NB4 (cell line): ENCODE measurements at regions not wholly inside any gene's neighbourhood (a gene's known extent, or its start where the extent isn't known, plus 50 kb on each side); places are given as distances from the start of the nearest gene placed in this dataset.
"Not testable (repeated sequence)": the region's sequence is repeated elsewhere in the genome, so short reads cannot be mapped to it uniquely, and the experiment has no call there.

Source experiments
- DNase-seq: peaks from one replicate; pipeline ENCODE4 v3.0.0; 2010; ENCODE audit warnings: low read depth
- H3K4me3 ChIP-seq: one replicate; pipeline ENCODE4 v1.5.1; 2011; ENCODE audit warnings: mild to moderate bottlenecking, low read depth, low read length, moderate library complexity
- CTCF ChIP-seq: IDR thresholded peaks from one replicate; pipeline ENCODE4 v1.5.1; 2012; ENCODE audit warnings: low read depth, low read length
- MAX ChIP-seq: IDR thresholded peaks from 2 replicates; pipeline ENCODE4 v1.6.1; 2011; ENCODE audit warnings: low read depth, low read length
- MYC ChIP-seq: IDR thresholded peaks from 2 replicates; pipeline ENCODE4 v1.6.1; 2011; ENCODE audit warnings: low read depth, low read length
- POLR2A ChIP-seq: IDR thresholded peaks from 2 replicates; pipeline ENCODE4 v1.6.1; 2011; ENCODE audit warnings: mild to moderate bottlenecking; ENCODE audit not compliant: insufficient read length; ENCODE audit errors: extremely low read depth

GRCh38 chr4:8943367-8943766, 71.7 kb upstream of the HMX1 start:
- not testable (repeated sequence) for DNase-seq, H3K4me3 ChIP-seq

- DNase-seq, H3K4me3 ChIP-seq: not testable (repeated sequence)
These were observed 70.4 kb upstream of the HMX1 start for GRCh38 chr4:8942088-8942487.

- DNase-seq, H3K4me3 ChIP-seq: not testable (repeated sequence)
These were observed 69.8 kb upstream of the HMX1 start for GRCh38 chr4:8941492-8941805.

GRCh38 chr4:8940792-8941491, 69.3 kb upstream of the HMX1 start:
- no peak overlapping the region for H3K4me3 ChIP-seq
- DNase-seq, result no peak
- TF ChIP-seq CTCF, result peak; percentile 25
- TF ChIP-seq MAX, result no peak
- TF ChIP-seq POLR2A, result no peak
- no peak for TF ChIP-seq MYC

GRCh38 chr4:8939840-8940742, 68.5 kb upstream of the HMX1 start:
- no peak for DNase-seq
- no peak overlapping the region for H3K4me3 ChIP-seq
- no peak for TF ChIP-seq MAX
- no peak for TF ChIP-seq CTCF
- no peak for TF ChIP-seq POLR2A
- no peak for TF ChIP-seq MYC

GRCh38 chr4:8939160-8939839, 67.7 kb upstream of the HMX1 start:
- DNase-seq, result no peak
- H3K4me3 ChIP-seq, result no peak overlapping the region
- TF ChIP-seq CTCF (no peak), MYC (no peak), MAX (no peak), POLR2A (no peak)

- DNase-seq, result no peak
- no peak for TF ChIP-seq POLR2A
- no peak for TF ChIP-seq MYC
- TF ChIP-seq CTCF, result no peak
- TF ChIP-seq MAX, result no peak
- H3K4me3 ChIP-seq, result no peak overlapping the region
These were observed 67.0 kb upstream of the HMX1 start for GRCh38 chr4:8938623-8939022.
